K562 (cell line): ENCODE measurements at regions not wholly inside any gene's neighbourhood (a gene's known extent, or its start where the extent isn't known, plus 50 kb on each side); places are given as distances from the start of the nearest gene placed in this dataset.

Source experiments
- ARID3A ChIP-seq: IDR thresholded peaks from 2 replicates; pipeline ENCODE4 v1.6.1; 2012; ENCODE audit warnings: low read depth, low read length, improper control_type of control experiment, borderline replicate concordance
- CGGBP1 ChIP-seq: fragments of 250-450 bp; sonication (Bioruptor Pico); IDR thresholded peaks from 2 replicates; pipeline ENCODE4 v1.9.0; 2021; ENCODE audit warnings: mild to moderate bottlenecking
- CTCF ChIP-seq, 3 experiments: IDR thresholded peaks in 2 of 3; conservative IDR thresholded peaks in 1 of 3; 2 replicates each; pipeline ENCODE4 v1.5.1; 2011 to 2012; ENCODE audit warnings: low read length in 3 of 3, mild to moderate bottlenecking in 3 of 3, control low read depth in 2 of 3, improper control_type of control experiment in 1 of 3, inconsistent platforms in 1 of 3, low read depth in 1 of 3, mixed read lengths in 1 of 3, moderate library complexity in 1 of 3; ENCODE audit not compliant: insufficient read depth in 2 of 3
- E2F8 ChIP-seq: fragments of 450-650 bp; IDR thresholded peaks from 2 replicates; pipeline ENCODE4 v1.7.1; 2018; ENCODE audit warnings: mild to moderate bottlenecking, low read depth; ENCODE audit not compliant: partially characterized antibody
- RAD21 ChIP-seq, 2 experiments: fragments of 250-450 bp in 1 of 2; fragments of 450-650 bp in 1 of 2; sonication (Bioruptor Pico) in 1 of 2; formaldehyde crosslinking in 1 of 2; IDR thresholded peaks in 1 of 2; conservative IDR thresholded peaks in 1 of 2; 2 replicates each; pipeline versions ENCODE4 v1.4.0 to v1.8.0; 2020 to 2022; ENCODE audit warnings: mild to moderate bottlenecking in 2 of 2, moderate library complexity in 1 of 2
- RFX1 ChIP-seq: fragments of 450-650 bp; IDR thresholded peaks from 2 replicates; pipeline ENCODE4 v1.6.1; 2016; ENCODE audit warnings: mild to moderate bottlenecking, moderate library complexity
- SMC3 ChIP-seq: conservative IDR thresholded peaks from 2 replicates; pipeline ENCODE4 v1.6.1; 2011; ENCODE audit warnings: low read depth, low read length, improper control_type of control experiment; ENCODE audit not compliant: insufficient read depth
- TBP ChIP-seq: optimal IDR thresholded peaks from 2 replicates; pipeline ENCODE3; 2011; ENCODE audit warnings: low read depth, low read length, improper control_type of control experiment

GRCh38 chr20:37615340-37616109 is 78.3 kb upstream of the CTNNBL1 start (continued):
- no peak for TF ChIP-seq ARID3A
- peak; percentile 23 for TF ChIP-seq TBP
- peak; percentile 62 for TF ChIP-seq RFX1
- TF ChIP-seq E2F8: no peak
- TF ChIP-seq RAD21 (CRISPR knock-in tag; conservative IDR thresholded peaks at IDR 0.05 in 1 of 2, IDR thresholded peaks at IDR 0.05 in 1 of 2): peak in 1 of 2 experiments; percentile 63; a peak in 3 of 4 replicates
- peak; percentile 42; the same call in 1 of the 2 replicates for TF ChIP-seq SMC3
- peak; percentile 70 to 78 (median 75) for TF ChIP-seq CTCF (IDR thresholded peaks at IDR 0.05 in 2 of 3, conservative IDR thresholded peaks at IDR 0.05 in 1 of 3; ENCODE audit: insufficient read depth in 2 of 3, low read depth in 1 of 3, low read length in 3 of 3)
- no peak for TF ChIP-seq CGGBP1
